Breast epithelium (tissue), 3 donors: ENCODE measurements at regions not wholly inside any gene's neighbourhood (a gene's known extent, or its start where the extent isn't known, plus 50 kb on each side); places are given as distances from the start of the nearest gene placed in this dataset.

Source experiments
- CTCF ChIP-seq, 3 donors: fragments of 450-650 bp; IDR thresholded peaks; one replicate each; pipeline ENCODE4 v1.5.1; 2016 to 2017; ENCODE audit warnings: antibody characterized with exemption in 3 of 3, mild to moderate bottlenecking in 3 of 3, moderate library complexity in 3 of 3
- POLR2A ChIP-seq: fragments of 450-650 bp; IDR thresholded peaks from one replicate; pipeline ENCODE4 v1.6.1; 2016; ENCODE audit warnings: antibody characterized with exemption, mild to moderate bottlenecking, moderate library complexity

DNA sequence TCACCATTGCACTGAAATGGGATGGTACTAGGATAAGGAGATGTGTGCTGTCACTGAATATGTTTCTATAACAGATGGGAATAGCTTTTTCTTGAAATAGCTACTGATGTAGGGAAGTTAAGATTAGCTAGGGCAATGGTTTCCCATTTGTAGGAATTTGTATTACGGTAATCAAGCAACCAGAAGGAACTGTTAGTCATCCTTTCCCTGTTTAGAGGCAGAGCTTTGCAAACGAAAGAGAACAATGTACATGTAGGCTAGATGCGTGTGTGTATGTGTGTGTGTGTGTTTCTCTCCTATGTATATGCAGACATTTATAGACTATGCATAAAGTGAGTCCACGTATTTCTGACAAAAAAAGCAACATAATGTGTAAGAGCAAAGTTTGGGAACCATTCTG lies 171.9 kb upstream of the GRIA1 start:
- TF ChIP-seq POLR2A, result no peak
- TF ChIP-seq CTCF (IDR thresholded peaks at IDR 0.05), result no peak
